ENCODE measurements at regions not wholly inside any gene's neighbourhood (a gene's known extent, or its start where the extent isn't known, plus 50 kb on each side); places are given as distances from the start of the nearest gene placed in this dataset.

DNA sequence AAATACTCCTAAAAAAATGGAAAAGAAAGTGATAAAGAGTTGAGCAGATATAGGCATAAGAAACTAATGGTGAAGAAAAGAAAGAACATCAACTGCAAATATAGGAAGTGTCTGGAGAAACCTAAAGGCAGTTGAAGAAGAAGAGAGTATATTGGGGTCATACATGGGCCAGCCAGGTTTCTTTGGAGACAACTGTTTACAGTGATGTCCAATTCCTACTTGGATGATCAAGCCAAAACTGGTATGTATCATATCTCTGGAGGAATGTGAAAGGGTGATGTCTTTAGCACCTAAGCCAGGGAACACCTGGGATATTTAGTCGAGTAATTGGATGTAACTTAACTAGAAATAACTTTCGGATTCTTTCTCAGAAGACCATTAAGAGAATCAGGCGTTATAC is 129.3 kb upstream of the FLRT2 start:
- ChIA-PET CTCF (interaction anchor here in 1 of 2 donors (0.5 kb wide), 1 partner anchor 341 kb away, joined by 4 read pairs; no protein-coding TSS in a partner anchor), POLR2A (no interaction called here)
- H3K36me3 ChIP-seq (ENCODE audit: control insufficient read depth in 2 of 2, extremely low read depth in 1 of 2, insufficient read depth in 1 of 2, low read length in 1 of 2), result no peaks in the 10 kb centered on the region
- H3K4me3 ChIP-seq (ENCODE audit: control insufficient read depth in 1 of 2, extremely low read depth in 1 of 2, low read length in 1 of 2), result no peak overlapping the region
- Mint-ChIP-seq H3K4me1 (no peaks in the 10 kb centered on the region), H3K36me3 (no peaks in the 10 kb centered on the region), H3K27me3 (no peaks in the 10 kb centered on the region), H3K4me3 (no peak overlapping the region), H3K9me3 (peaks cover 3 to 10% (median 4%) of the 10 kb centered on the region in 3 donors), H3K27ac (no peak overlapping the region)
- no peak for DNase-seq
- no peak for ATAC-seq (replicated peaks in 1 of 4)
- no peaks in the 10 kb centered on the region for H3K4me1 ChIP-seq (ENCODE audit: control insufficient read depth in 1 of 2, extremely low read depth in 1 of 2, insufficient read depth in 2 of 2, low read length in 2 of 2)
- WGBS (ENCODE audit: insufficient coverage), result 57% methylated on average over 1 of the region's 3 CpGs
- no peak overlapping the region for H3K27ac ChIP-seq (ENCODE audit: low read length)
- no peaks in the 10 kb centered on the region for H3K9me3 ChIP-seq
- no peaks in the 10 kb centered on the region for H3K27me3 ChIP-seq (replicated peaks in 1 of 2; ENCODE audit: control insufficient read depth in 2 of 2, extremely low read depth in 1 of 2, insufficient read depth in 2 of 2, low read length in 1 of 2)

DNA sequence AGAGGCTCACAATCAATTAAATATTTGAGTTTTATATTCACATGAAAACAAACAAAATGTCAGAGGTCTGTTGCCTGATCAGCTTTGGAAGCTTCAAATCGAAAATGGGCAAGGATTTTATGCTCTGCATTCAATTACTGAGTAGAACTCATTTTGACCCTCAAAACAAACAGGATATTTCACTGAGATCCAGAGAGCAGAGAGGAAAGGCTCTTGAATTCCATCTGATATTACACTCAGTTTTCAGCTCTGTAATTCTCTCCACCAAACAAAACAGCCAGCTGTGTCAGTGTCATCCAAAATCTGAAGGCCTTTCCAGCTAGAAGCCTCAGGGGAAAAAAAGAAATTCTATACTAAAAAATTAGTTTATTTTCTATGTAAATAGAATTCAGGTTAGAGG is 128.6 kb upstream of the FLRT2 start:
- ChIA-PET POLR2A (no interaction called here), CTCF (no interaction called here)
- WGBS (ENCODE audit: insufficient coverage), result no CpG with 5 or more reads among the region's 1 CpG
- H3K9me3 ChIP-seq, result no peaks in the 10 kb centered on the region
- no peak overlapping the region for H3K27ac Mint-ChIP-seq
- H3K27me3 ChIP-seq (replicated peaks in 1 of 2; ENCODE audit: control insufficient read depth in 2 of 2, extremely low read depth in 1 of 2, insufficient read depth in 2 of 2, low read length in 1 of 2), result no peaks in the 10 kb centered on the region
- H3K36me3 ChIP-seq (ENCODE audit: control insufficient read depth in 2 of 2, extremely low read depth in 1 of 2, insufficient read depth in 1 of 2, low read length in 1 of 2), result no peaks in the 10 kb centered on the region
- H3K4me3 ChIP-seq (ENCODE audit: control insufficient read depth in 1 of 2, extremely low read depth in 1 of 2, low read length in 1 of 2), result no peak overlapping the region
- H3K4me3 Mint-ChIP-seq, result no peak overlapping the region
- H3K4me1 ChIP-seq (ENCODE audit: control insufficient read depth in 1 of 2, extremely low read depth in 1 of 2, insufficient read depth in 2 of 2, low read length in 2 of 2), result no peaks in the 10 kb centered on the region
- no peak for DNase-seq
- H3K4me1 Mint-ChIP-seq, result no peaks in the 10 kb centered on the region
- H3K27me3 Mint-ChIP-seq, result no peaks in the 10 kb centered on the region
- H3K27ac ChIP-seq (ENCODE audit: low read length), result no peak overlapping the region
- H3K9me3 Mint-ChIP-seq, result peaks cover 3 to 11% (median 4%) of the 10 kb centered on the region in 3 donors
- H3K36me3 Mint-ChIP-seq, result no peaks in the 10 kb centered on the region
- ATAC-seq (replicated peaks in 1 of 4), result no peak

DNA sequence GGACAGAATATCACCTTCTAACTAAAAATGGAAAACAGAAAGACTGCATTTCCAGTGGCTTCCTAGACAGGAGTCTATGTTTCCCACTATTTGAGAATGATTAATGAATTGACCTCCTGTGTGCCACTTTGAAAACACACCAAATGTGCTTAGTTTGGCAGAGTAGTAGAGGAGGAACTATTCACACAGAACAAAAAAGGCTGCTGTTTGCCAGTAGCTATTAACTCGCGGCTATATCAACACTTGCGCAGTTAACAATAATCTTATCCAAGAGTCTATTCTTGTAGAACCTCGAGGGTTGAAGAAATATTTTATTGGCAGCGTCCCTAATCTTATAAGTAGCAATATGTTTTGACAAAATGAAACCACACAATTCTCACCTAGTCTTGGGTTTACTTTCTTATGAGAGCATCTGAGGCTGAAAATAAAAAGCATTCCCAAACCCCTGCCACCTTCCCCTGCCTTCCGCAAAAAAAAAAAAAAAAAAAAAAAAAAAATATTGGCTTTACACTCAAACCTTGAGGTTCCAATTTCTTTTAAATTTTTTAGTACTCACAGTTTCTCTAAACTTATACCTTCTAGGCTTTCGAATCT is 127.3 kb upstream of the FLRT2 start:
- WGBS (ENCODE audit: insufficient coverage), result no CpG with 5 or more reads among the region's 7 CpGs

DNA sequence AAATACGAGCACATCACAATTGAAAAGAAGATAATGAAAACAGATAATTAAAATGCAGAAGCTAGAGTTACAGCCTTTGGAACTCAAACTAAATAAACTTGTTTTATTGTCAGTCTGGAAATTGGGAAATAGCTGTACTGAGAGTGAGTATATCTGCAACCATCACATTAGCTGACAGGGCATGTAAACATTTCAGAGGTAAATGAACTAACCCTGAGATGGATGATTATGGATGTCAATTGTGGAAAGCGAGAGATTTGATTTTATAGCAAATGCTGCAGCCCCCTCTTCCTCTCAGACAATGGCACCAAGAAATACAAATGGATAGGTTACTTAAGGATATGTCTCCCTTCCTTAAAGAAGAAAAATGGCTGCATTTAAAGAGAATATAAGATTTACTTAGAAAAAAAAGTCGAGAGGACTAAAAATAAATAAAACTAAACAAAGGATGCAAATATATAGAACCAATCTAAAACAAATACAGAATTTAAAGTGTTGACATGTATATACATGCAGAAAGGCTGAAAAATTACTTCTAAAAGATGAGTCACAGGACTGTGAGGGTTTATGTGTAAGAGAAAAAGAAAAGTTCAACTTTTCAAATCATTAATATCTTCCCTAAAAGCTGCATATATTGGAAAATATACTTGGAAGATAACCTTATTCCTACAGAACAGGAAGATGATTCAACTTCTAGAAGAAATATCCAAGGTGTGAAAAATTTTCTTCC is 120.3 kb upstream of the FLRT2 start:
- ChIA-PET CTCF (no interaction called here), POLR2A (interaction anchor here (0.6 to 0.7 kb wide), 2 partner anchors 89 to 153 kb away, joined by 3 read pairs; no protein-coding TSS in a partner anchor)
- no peaks in the 10 kb centered on the region for H3K4me1 Mint-ChIP-seq
- H3K36me3 Mint-ChIP-seq, result no peaks in the 10 kb centered on the region
- H3K4me3 Mint-ChIP-seq, result no peak overlapping the region
- H3K9me3 ChIP-seq, result no peaks in the 10 kb centered on the region
- DNase-seq, result no peak
- no peak overlapping the region for H3K27ac Mint-ChIP-seq
- ATAC-seq (replicated peaks in 1 of 4), result no peak
- H3K4me1 ChIP-seq (ENCODE audit: control insufficient read depth in 1 of 2, extremely low read depth in 1 of 2, insufficient read depth in 2 of 2, low read length in 2 of 2), result no peaks in the 10 kb centered on the region
- no peak overlapping the region for H3K4me3 ChIP-seq (ENCODE audit: control insufficient read depth in 1 of 2, extremely low read depth in 1 of 2, low read length in 1 of 2)
- H3K27me3 ChIP-seq (replicated peaks in 1 of 2; ENCODE audit: control insufficient read depth in 2 of 2, extremely low read depth in 1 of 2, insufficient read depth in 2 of 2, low read length in 1 of 2), result no peaks in the 10 kb centered on the region
- no peaks in the 10 kb centered on the region for H3K36me3 ChIP-seq (ENCODE audit: control insufficient read depth in 2 of 2, extremely low read depth in 1 of 2, insufficient read depth in 1 of 2, low read length in 1 of 2)
- H3K27me3 Mint-ChIP-seq, result no peaks in the 10 kb centered on the region
- WGBS (ENCODE audit: insufficient coverage), result no CpG with 5 or more reads among the region's 3 CpGs
- peaks cover 0 to 8% (median 2%) of the 10 kb centered on the region in 3 donors for H3K9me3 Mint-ChIP-seq
- H3K27ac ChIP-seq (ENCODE audit: low read length), result no peak overlapping the region

More for the DNA sequence above, 127.3 kb upstream of the FLRT2 start:
- H3K9me3 Mint-ChIP-seq, result peaks cover 3 to 13% (median 4%) of the 10 kb centered on the region in 3 donors
- ChIA-PET POLR2A (no interaction called here), CTCF (no interaction called here)
- Histone ChIP-seq H3K9me3 (no peaks in the 10 kb centered on the region), H3K36me3 (ENCODE audit: control insufficient read depth in 2 of 2, extremely low read depth in 1 of 2, insufficient read depth in 1 of 2, low read length in 1 of 2) (no peaks in the 10 kb centered on the region), H3K4me3 (ENCODE audit: control insufficient read depth in 1 of 2, extremely low read depth in 1 of 2, low read length in 1 of 2) (no peak overlapping the region), H3K27me3 (replicated peaks in 1 of 2; ENCODE audit: control insufficient read depth in 2 of 2, extremely low read depth in 1 of 2, insufficient read depth in 2 of 2, low read length in 1 of 2) (no peaks in the 10 kb centered on the region), H3K4me1 (ENCODE audit: control insufficient read depth in 1 of 2, extremely low read depth in 1 of 2, insufficient read depth in 2 of 2, low read length in 2 of 2) (no peaks in the 10 kb centered on the region), H3K27ac (ENCODE audit: low read length) (no peak overlapping the region)
- H3K4me1 Mint-ChIP-seq, result no peaks in the 10 kb centered on the region
- H3K27ac Mint-ChIP-seq, result no peak overlapping the region
- H3K4me3 Mint-ChIP-seq, result no peak overlapping the region
- H3K36me3 Mint-ChIP-seq, result no peaks in the 10 kb centered on the region
- no peak for ATAC-seq (replicated peaks in 1 of 4)
- no peak for DNase-seq
- H3K27me3 Mint-ChIP-seq, result no peaks in the 10 kb centered on the region

DNA sequence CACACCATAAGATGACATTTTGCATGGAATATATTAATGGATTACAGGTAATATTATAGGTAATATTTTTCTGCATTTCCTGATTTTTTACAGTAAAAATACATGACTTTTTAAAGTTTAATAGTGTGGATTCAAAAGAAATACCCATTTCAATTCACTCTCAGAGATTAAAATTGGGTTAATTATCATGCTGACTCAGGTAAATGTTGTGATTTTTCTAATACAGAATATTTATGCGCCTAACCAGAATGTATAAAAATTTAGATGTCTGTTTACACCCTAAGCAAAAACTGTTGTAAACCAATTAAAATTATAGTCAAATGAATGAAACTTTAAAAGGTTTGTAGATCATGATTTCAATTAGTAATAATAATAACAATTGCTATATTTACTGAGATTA is 117.2 kb upstream of the FLRT2 start:
- Histone ChIP-seq H3K27ac (ENCODE audit: low read length) (no peak overlapping the region), H3K4me3 (ENCODE audit: control insufficient read depth in 1 of 2, extremely low read depth in 1 of 2, low read length in 1 of 2) (no peak overlapping the region), H3K4me1 (ENCODE audit: control insufficient read depth in 1 of 2, extremely low read depth in 1 of 2, insufficient read depth in 2 of 2, low read length in 2 of 2) (no peaks in the 10 kb centered on the region), H3K36me3 (ENCODE audit: control insufficient read depth in 2 of 2, extremely low read depth in 1 of 2, insufficient read depth in 1 of 2, low read length in 1 of 2) (no peaks in the 10 kb centered on the region), H3K9me3 (no peaks in the 10 kb centered on the region), H3K27me3 (replicated peaks in 1 of 2; ENCODE audit: control insufficient read depth in 2 of 2, extremely low read depth in 1 of 2, insufficient read depth in 2 of 2, low read length in 1 of 2) (no peaks in the 10 kb centered on the region)
- Mint-ChIP-seq H3K9me3 (peaks cover 3 to 5% (median 5%) of the 10 kb centered on the region in 3 donors), H3K4me3 (no peak overlapping the region), H3K4me1 (no peaks in the 10 kb centered on the region), H3K36me3 (no peaks in the 10 kb centered on the region), H3K27me3 (no peaks in the 10 kb centered on the region), H3K27ac (no peak overlapping the region)
- no peak for ATAC-seq (replicated peaks in 1 of 4)
- POLR2A ChIA-PET, result no interaction called here
- CTCF ChIA-PET, result no interaction called here
- whole genome bisulfite sequencing (ENCODE audit: insufficient coverage), result no CpG with 5 or more reads among the region's 1 CpG
- no peak for DNase-seq

DNA sequence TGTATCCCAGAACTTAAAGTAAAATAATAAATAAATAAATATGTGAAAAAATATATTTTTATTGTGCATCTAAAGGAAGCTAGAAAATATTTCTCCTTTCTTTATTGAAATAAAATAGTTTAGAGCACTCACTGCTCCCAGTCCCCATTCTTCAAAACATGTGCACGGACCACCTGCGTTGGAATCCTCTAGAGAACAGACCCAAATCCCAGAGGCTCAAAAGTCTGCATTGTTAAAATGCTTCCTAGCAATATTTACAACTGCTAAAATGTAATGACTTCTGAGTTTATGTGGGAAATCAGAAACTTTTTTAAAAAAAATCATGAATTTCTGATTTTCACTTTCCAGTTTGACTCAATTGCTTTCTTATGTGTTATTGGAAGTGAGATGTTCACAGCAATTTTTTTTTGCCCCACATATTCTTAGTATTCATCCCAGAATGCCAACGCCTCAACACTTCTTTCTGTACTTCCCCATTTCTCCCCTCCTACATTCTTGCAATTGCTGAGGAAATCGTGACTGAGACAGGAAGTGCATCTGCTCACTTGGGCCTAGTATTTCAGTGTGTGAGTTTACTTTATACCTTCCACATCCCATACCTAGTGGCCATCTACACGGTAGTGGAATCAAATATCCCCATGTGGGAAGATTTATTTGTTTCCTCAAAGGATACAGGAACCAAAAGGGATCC is 116.0 kb upstream of the FLRT2 start:
- Histone ChIP-seq H3K27ac (ENCODE audit: low read length) (no peak overlapping the region), H3K9me3 (no peaks in the 10 kb centered on the region), H3K27me3 (replicated peaks in 1 of 2; ENCODE audit: control insufficient read depth in 2 of 2, extremely low read depth in 1 of 2, insufficient read depth in 2 of 2, low read length in 1 of 2) (no peaks in the 10 kb centered on the region), H3K36me3 (ENCODE audit: control insufficient read depth in 2 of 2, extremely low read depth in 1 of 2, insufficient read depth in 1 of 2, low read length in 1 of 2) (no peaks in the 10 kb centered on the region), H3K4me3 (ENCODE audit: control insufficient read depth in 1 of 2, extremely low read depth in 1 of 2, low read length in 1 of 2) (no peak overlapping the region), H3K4me1 (ENCODE audit: control insufficient read depth in 1 of 2, extremely low read depth in 1 of 2, insufficient read depth in 2 of 2, low read length in 2 of 2) (no peaks in the 10 kb centered on the region)
- Mint-ChIP-seq H3K4me1 (no peaks in the 10 kb centered on the region), H3K4me3 (no peak overlapping the region), H3K36me3 (no peaks in the 10 kb centered on the region), H3K27me3 (no peaks in the 10 kb centered on the region), H3K27ac (no peak overlapping the region), H3K9me3 (peaks cover 3 to 5% (median 5%) of the 10 kb centered on the region in 3 donors)
- ATAC-seq (replicated peaks in 1 of 4), result no peak
- POLR2A ChIA-PET, result no interaction called here
- no peak for DNase-seq
- WGBS (ENCODE audit: insufficient coverage), result no CpG with 5 or more reads among the region's 5 CpGs
- CTCF ChIA-PET, result interaction anchor here in 1 of 2 donors (0.6 kb wide), 1 partner anchor 8 kb away, joined by 3 read pairs; no protein-coding TSS in a partner anchor
